Osteocyte (in vitro differentiated cells): ENCODE measurements at regions not wholly inside any gene's neighbourhood (a gene's known extent, or its start where the extent isn't known, plus 50 kb on each side); places are given as distances from the start of the nearest gene placed in this dataset.

Source experiments
- DNase-seq: peaks from one replicate; pipeline ENCODE4 v3.0.0; 2021; ENCODE audit warnings: mixed read lengths; ENCODE audit not compliant: unreplicated experiment; ENCODE audit errors: extremely low spot score
- H3K27ac Mint-ChIP-seq: one replicate; pipeline ENCODE4 v1.8.0; 2021; ENCODE audit warnings: mild to moderate bottlenecking, mixed read lengths; ENCODE audit not compliant: unreplicated experiment
- H3K27me3 Mint-ChIP-seq: one replicate; pipeline ENCODE4 v1.8.0; 2021; ENCODE audit warnings: mixed read lengths; ENCODE audit not compliant: unreplicated experiment
- H3K36me3 Mint-ChIP-seq: one replicate; pipeline ENCODE4 v1.8.0; 2021; ENCODE audit warnings: mixed read lengths; ENCODE audit not compliant: unreplicated experiment
- H3K4me1 Mint-ChIP-seq: one replicate; pipeline ENCODE4 v1.8.0; 2021; ENCODE audit warnings: mixed read lengths; ENCODE audit not compliant: unreplicated experiment
- H3K4me3 Mint-ChIP-seq: one replicate; pipeline ENCODE4 v1.8.0; 2021; ENCODE audit warnings: mild to moderate bottlenecking, moderate library complexity, mixed read lengths; ENCODE audit not compliant: unreplicated experiment
- H3K9me3 Mint-ChIP-seq: one replicate; pipeline ENCODE4 v1.8.0; 2021; ENCODE audit warnings: mixed read lengths; ENCODE audit not compliant: unreplicated experiment
- TF ChIP-seq, protein P1 (sequence below): fragments of 200-600 bp; sonication (generic); IDR thresholded peaks from 2 replicates; pipeline ENCODE4 v1.5.0; 2021; ENCODE audit warnings: antibody characterized with exemption, mild to moderate bottlenecking, moderate library complexity

DNA sequence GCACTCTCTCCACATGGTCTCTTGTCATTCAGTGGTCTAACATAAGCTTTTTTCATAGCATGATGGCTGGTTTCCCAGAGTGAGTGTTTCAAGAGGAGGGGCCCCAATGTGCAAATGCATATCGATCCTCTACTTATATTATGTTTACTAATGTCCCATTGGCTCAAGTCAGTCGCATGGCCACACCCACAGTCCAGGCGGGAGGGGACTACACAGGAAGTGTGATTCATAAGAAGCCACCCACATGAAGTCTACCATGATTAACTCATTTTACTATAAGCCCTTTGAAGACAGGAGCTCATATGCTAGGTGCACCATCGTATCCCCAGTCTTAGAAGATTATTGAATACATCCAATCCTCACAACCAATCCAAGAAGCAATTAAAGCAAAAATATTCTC lies 89.5 kb upstream of the ISX start:
- Mint-ChIP-seq H3K36me3 (no peaks in the 10 kb centered on the region), H3K27me3 (no peaks in the 10 kb centered on the region), H3K27ac (no peak overlapping the region), H3K9me3 (peaks cover 13% of the 10 kb centered on the region), H3K4me3 (no peak overlapping the region), H3K4me1 (no peaks in the 10 kb centered on the region)
- TF ChIP-seq, protein P1, sequence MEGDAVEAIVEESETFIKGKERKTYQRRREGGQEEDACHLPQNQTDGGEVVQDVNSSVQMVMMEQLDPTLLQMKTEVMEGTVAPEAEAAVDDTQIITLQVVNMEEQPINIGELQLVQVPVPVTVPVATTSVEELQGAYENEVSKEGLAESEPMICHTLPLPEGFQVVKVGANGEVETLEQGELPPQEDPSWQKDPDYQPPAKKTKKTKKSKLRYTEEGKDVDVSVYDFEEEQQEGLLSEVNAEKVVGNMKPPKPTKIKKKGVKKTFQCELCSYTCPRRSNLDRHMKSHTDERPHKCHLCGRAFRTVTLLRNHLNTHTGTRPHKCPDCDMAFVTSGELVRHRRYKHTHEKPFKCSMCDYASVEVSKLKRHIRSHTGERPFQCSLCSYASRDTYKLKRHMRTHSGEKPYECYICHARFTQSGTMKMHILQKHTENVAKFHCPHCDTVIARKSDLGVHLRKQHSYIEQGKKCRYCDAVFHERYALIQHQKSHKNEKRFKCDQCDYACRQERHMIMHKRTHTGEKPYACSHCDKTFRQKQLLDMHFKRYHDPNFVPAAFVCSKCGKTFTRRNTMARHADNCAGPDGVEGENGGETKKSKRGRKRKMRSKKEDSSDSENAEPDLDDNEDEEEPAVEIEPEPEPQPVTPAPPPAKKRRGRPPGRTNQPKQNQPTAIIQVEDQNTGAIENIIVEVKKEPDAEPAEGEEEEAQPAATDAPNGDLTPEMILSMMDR, result no peak
- no peak for DNase-seq

DNA sequence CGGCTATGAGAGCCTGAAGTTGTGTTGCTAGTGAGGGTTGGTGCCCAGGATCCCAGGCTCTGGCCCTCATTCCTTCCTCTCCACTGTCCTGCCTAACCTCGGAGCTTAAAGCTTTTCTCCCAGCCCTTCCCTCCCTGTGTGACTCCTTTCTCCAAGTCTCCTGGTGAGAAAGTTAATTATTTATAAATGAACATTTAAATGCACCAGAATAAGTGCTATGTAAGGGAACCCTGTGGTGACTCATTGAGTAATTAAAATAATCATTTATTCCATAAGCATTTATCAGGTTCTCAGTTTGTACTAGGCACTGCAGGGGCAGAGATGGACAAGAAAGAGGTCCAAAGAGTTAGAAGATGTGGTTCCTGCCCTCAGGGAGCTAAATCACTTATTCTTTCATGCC lies 89.1 kb upstream of the ISX start:
- H3K9me3 Mint-ChIP-seq, result peaks cover 15% of the 10 kb centered on the region
- H3K27me3 Mint-ChIP-seq, result no peaks in the 10 kb centered on the region
- DNase-seq, result no peak
- no peaks in the 10 kb centered on the region for H3K36me3 Mint-ChIP-seq
- H3K4me1 Mint-ChIP-seq, result no peaks in the 10 kb centered on the region
- no peak overlapping the region for H3K27ac Mint-ChIP-seq
- no peak overlapping the region for H3K4me3 Mint-ChIP-seq
- TF ChIP-seq, protein P1, result no peak

DNA sequence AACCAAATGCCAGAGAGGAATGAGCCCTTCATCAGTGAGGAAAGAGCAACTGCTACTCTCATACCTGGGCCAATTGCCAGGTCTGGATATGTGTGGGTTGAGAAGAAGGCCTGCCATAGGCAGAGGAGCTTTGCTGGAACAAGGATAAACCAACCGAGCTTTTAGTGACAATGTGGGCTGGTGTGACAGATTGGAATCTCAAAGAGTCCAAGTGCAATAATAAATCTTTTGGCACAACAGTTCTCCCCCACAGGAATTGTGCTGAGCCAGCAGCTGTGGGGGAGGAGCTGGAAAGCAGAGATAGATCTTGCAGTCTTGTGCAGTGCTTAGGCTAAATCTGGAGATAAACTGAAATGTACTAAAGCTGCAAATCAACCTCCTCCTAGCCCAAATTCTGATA lies 79.4 kb upstream of the ISX start:
- Mint-ChIP-seq H3K36me3 (no peaks in the 10 kb centered on the region), H3K27me3 (no peaks in the 10 kb centered on the region), H3K9me3 (peaks cover 35% of the 10 kb centered on the region), H3K27ac (no peak overlapping the region), H3K4me3 (no peak overlapping the region), H3K4me1 (no peaks in the 10 kb centered on the region)
- no peak for DNase-seq
- TF ChIP-seq, protein P1, result no peak

DNA sequence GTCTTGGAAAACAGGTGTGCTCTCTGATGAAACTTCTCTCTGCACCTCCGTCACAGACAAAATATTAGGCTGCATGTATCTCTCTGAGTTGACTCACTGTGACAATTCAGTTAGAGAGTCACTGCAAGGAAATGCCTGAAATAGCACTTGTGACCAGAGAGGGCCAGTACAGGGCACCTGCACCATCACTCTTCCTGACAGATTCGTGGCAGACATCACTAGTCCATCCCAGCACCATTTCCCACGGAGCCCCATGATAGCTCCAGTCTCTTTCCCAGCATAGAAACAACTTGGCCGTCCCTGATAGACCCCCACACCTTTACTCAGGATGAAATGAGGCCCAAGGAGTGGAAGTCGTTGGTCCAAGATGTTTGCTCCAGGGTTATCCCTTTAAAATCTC lies 73.3 kb upstream of the ISX start:
- TF ChIP-seq, protein P1, result no peak
- Mint-ChIP-seq H3K4me1 (no peaks in the 10 kb centered on the region), H3K27me3 (no peaks in the 10 kb centered on the region), H3K9me3 (peaks cover 13% of the 10 kb centered on the region), H3K4me3 (no peak overlapping the region), H3K27ac (no peak overlapping the region), H3K36me3 (no peaks in the 10 kb centered on the region)
- DNase-seq, result no peak

DNA sequence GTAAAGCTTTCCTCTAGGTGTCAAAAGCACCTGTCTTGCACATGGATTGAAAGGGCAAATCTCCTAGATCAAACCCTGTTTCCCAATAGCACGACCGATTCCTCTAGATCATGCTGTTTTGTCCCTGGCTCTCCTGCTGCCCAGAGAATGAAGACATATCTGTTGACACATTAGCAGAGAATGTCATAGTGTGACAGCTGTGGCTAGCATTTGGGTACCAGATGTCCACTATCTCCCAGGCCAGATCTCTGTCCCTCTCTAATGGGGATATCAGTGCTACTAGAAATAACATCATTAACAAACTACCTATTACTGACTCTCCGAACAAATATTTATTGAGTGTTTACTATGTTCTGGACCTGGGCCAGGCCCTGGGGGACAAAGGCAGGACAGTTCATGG lies 72.4 kb upstream of the ISX start:
- Mint-ChIP-seq H3K4me1 (no peaks in the 10 kb centered on the region), H3K9me3 (peaks cover 6% of the 10 kb centered on the region), H3K36me3 (no peaks in the 10 kb centered on the region), H3K27ac (no peak overlapping the region), H3K27me3 (no peaks in the 10 kb centered on the region), H3K4me3 (no peak overlapping the region)
- TF ChIP-seq, protein P1, result no peak
- DNase-seq, result no peak
